Erythroblast (primary cell): ENCODE measurements at regions not wholly inside any gene's neighbourhood (a gene's known extent, or its start where the extent isn't known, plus 50 kb on each side); places are given as distances from the start of the nearest gene placed in this dataset.

Experiments
- GATA1 ChIP-seq: IDR thresholded peaks from 2 replicates; pipeline ENCODE4 v1.6.1; 2011; ENCODE audit warnings: low read depth, mild to moderate bottlenecking, control low read depth, low read length, moderate library complexity
- POLR2A ChIP-seq: IDR thresholded peaks from 2 replicates; pipeline ENCODE4 v1.6.1; 2011; ENCODE audit warnings: mild to moderate bottlenecking, low read length

DNA sequence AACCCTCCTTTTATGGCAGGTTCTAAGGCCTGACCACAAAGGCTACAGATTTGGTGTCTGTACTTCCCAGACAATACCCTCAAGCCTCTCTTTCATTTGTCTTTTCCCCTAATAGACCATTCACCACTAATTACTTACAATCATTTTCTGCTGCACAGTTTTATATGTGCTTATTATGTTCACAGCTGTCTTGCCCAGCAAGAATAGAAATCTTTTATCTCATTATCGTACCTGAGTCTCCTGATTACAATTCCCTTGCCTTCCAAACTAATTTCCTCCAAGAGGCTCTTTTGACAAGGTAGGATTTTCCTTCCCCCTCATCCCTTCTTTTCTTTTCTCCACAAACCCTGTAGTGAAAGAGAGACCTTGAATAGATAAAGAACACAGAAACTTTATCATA, 352.5 kb upstream of the FMR1 start:
- TF ChIP-seq POLR2A (no peak), GATA1 (no peak)
